ENCODE measurements at regions not wholly inside any gene's neighbourhood (a gene's known extent, or its start where the extent isn't known, plus 50 kb on each side); places are given as distances from the start of the nearest gene placed in this dataset.

- no peaks in the 10 kb centered on the region for H3K4me1 ChIP-seq (ENCODE audit: control insufficient read depth in 1 of 2, insufficient read depth in 2 of 2, low read length in 2 of 2)
- no peak overlapping the region for H2BK12ac ChIP-seq (ENCODE audit: low read length)
- no peak overlapping the region for H4K91ac ChIP-seq (ENCODE audit: low read depth, low read length)
- H2BK5ac ChIP-seq (ENCODE audit: low read depth, low read length, poor library complexity): no peak overlapping the region
- H2BK120ac ChIP-seq (ENCODE audit: insufficient read depth, low read length, poor library complexity): no peak overlapping the region
- H4K12ac ChIP-seq (ENCODE audit: low read depth, low read length): no peak overlapping the region
- H2AFZ ChIP-seq (ENCODE audit: insufficient read depth, low read length, poor library complexity): no peak overlapping the region
- H3K23ac ChIP-seq (ENCODE audit: low read length): no peak overlapping the region
- H3K18ac ChIP-seq (ENCODE audit: low read length): no peak overlapping the region
- H3K9ac ChIP-seq (ENCODE audit: low read length): no peak overlapping the region
- no peak overlapping the region for H3K4me3 ChIP-seq (ENCODE audit: low read depth, low read length)
- no peak overlapping the region for H3K4me2 ChIP-seq (ENCODE audit: low read length)
- no peaks in the 10 kb centered on the region for H3K36me3 ChIP-seq (ENCODE audit: control insufficient read depth in 1 of 2, insufficient read depth in 2 of 2, low read length in 2 of 2)
- H4K8ac ChIP-seq (ENCODE audit: low read depth, low read length): no peak overlapping the region
- WGBS (ENCODE audit: extremely low coverage, insufficient coverage, insufficient read length): no CpG with 5 or more reads among the region's 5 CpGs
- H3K27me3 ChIP-seq (ENCODE audit: insufficient read depth, low read length): no peaks in the 10 kb centered on the region
- H3K79me2 ChIP-seq (ENCODE audit: control insufficient read depth, insufficient read depth, low read length, poor library complexity): no peaks in the 10 kb centered on the region
- H3K79me1 ChIP-seq (ENCODE audit: low read length): no peaks in the 10 kb centered on the region
- H3K27ac ChIP-seq (ENCODE audit: low read depth, low read length): no peak overlapping the region
- H3K14ac ChIP-seq (ENCODE audit: low read length): no peak overlapping the region
- DNase-seq: no peak
- no peak overlapping the region for H3K4ac ChIP-seq (ENCODE audit: low read depth, low read length)
- no peak overlapping the region for H2AK5ac ChIP-seq (ENCODE audit: low read length)
- no peaks in the 10 kb centered on the region for H3K9me3 ChIP-seq (ENCODE audit: insufficient read depth, low read depth, low read length)
Measured at GRCh38 chr3:18126772-18127171, 298.4 kb downstream of the SATB1 start.

DNA sequence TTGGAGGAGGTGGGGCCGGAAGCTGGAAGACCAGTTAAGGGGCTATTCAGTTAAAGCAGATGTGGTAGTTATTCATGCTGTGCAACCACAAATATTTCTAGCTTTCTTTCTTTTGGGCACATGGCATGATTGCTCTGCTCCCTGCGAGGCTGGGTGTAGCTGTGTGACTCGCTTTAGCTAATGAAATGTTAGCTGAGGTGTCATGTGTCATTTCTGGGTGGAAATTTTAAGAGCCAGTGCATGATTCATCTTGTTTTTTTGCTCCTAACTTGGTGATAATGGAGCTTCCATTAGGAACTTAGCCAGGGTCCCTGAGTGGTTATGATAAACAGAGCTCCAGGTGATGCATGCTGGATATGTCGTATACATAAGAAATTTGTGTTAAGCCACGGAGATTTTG is 300.6 kb downstream of the SATB1 start:
- no peaks in the 10 kb centered on the region for H3K79me2 ChIP-seq (ENCODE audit: control insufficient read depth, insufficient read depth, low read length, poor library complexity)
- no peak for DNase-seq
- no peak overlapping the region for H3K9ac ChIP-seq (ENCODE audit: low read length)
- H2BK5ac ChIP-seq (ENCODE audit: low read depth, low read length, poor library complexity): no peak overlapping the region
- H2AFZ ChIP-seq (ENCODE audit: insufficient read depth, low read length, poor library complexity): no peak overlapping the region
- no peak overlapping the region for H2BK120ac ChIP-seq (ENCODE audit: insufficient read depth, low read length, poor library complexity)
- no peaks in the 10 kb centered on the region for H3K9me3 ChIP-seq (ENCODE audit: insufficient read depth, low read depth, low read length)
- H3K18ac ChIP-seq (ENCODE audit: low read length): no peak overlapping the region
- H4K91ac ChIP-seq (ENCODE audit: low read depth, low read length): no peak overlapping the region
- H3K27me3 ChIP-seq (ENCODE audit: insufficient read depth, low read length): no peaks in the 10 kb centered on the region
- H4K12ac ChIP-seq (ENCODE audit: low read depth, low read length): no peak overlapping the region
- no peak overlapping the region for H3K14ac ChIP-seq (ENCODE audit: low read length)
- no peak overlapping the region for H2AK5ac ChIP-seq (ENCODE audit: low read length)
- no peak overlapping the region for H2BK12ac ChIP-seq (ENCODE audit: low read length)
- no peak overlapping the region for H3K4ac ChIP-seq (ENCODE audit: low read depth, low read length)
- H3K4me3 ChIP-seq (ENCODE audit: low read depth, low read length): no peak overlapping the region
- no CpG with 5 or more reads among the region's 5 CpGs for WGBS (ENCODE audit: extremely low coverage, insufficient coverage, insufficient read length)
- peaks cover 0 to 2% of the 10 kb centered on the region in 2 experiments for H3K4me1 ChIP-seq (ENCODE audit: control insufficient read depth in 1 of 2, insufficient read depth in 2 of 2, low read length in 2 of 2)
- H3K27ac ChIP-seq (ENCODE audit: low read depth, low read length): no peak overlapping the region
- H3K4me2 ChIP-seq (ENCODE audit: low read length): no peak overlapping the region
- no peaks in the 10 kb centered on the region for H3K36me3 ChIP-seq (ENCODE audit: control insufficient read depth in 1 of 2, insufficient read depth in 2 of 2, low read length in 2 of 2)
- no peak overlapping the region for H4K8ac ChIP-seq (ENCODE audit: low read depth, low read length)
- H3K79me1 ChIP-seq (ENCODE audit: low read length): no peaks in the 10 kb centered on the region
- H3K23ac ChIP-seq (ENCODE audit: low read length): no peak overlapping the region

GRCh38 chr3:18122264-18122663 is 302.9 kb downstream of the SATB1 start:
- DNase-seq: no peak
- Histone ChIP-seq H3K79me1 (ENCODE audit: low read length) (no peaks in the 10 kb centered on the region), H3K14ac (ENCODE audit: low read length) (no peak overlapping the region), H2BK5ac (ENCODE audit: low read depth, low read length, poor library complexity) (no peak overlapping the region), H2BK120ac (ENCODE audit: insufficient read depth, low read length, poor library complexity) (no peak overlapping the region), H3K4me3 (ENCODE audit: low read depth, low read length) (no peak overlapping the region), H3K9me3 (ENCODE audit: insufficient read depth, low read depth, low read length) (no peaks in the 10 kb centered on the region), H3K9ac (ENCODE audit: low read length) (no peak overlapping the region), H3K4ac (ENCODE audit: low read depth, low read length) (no peak overlapping the region), H3K18ac (ENCODE audit: low read length) (no peak overlapping the region), H2AK5ac (ENCODE audit: low read length) (no peak overlapping the region), H3K23ac (ENCODE audit: low read length) (no peak overlapping the region), H2BK12ac (ENCODE audit: low read length) (no peak overlapping the region), H3K4me1 (ENCODE audit: control insufficient read depth in 1 of 2, insufficient read depth in 2 of 2, low read length in 2 of 2) (peaks cover 0 to 2% of the 10 kb centered on the region in 2 experiments), H4K12ac (ENCODE audit: low read depth, low read length) (no peak overlapping the region), H3K36me3 (ENCODE audit: control insufficient read depth in 1 of 2, insufficient read depth in 2 of 2, low read length in 2 of 2) (no peaks in the 10 kb centered on the region), H3K79me2 (ENCODE audit: control insufficient read depth, insufficient read depth, low read length, poor library complexity) (no peaks in the 10 kb centered on the region), H3K4me2 (ENCODE audit: low read length) (no peak overlapping the region), H3K27me3 (ENCODE audit: insufficient read depth, low read length) (no peaks in the 10 kb centered on the region), H3K27ac (ENCODE audit: low read depth, low read length) (no peak overlapping the region), H2AFZ (ENCODE audit: insufficient read depth, low read length, poor library complexity) (no peak overlapping the region), H4K8ac (ENCODE audit: low read depth, low read length) (no peak overlapping the region), H4K91ac (ENCODE audit: low read depth, low read length) (no peak overlapping the region)
- WGBS (ENCODE audit: extremely low coverage, insufficient coverage, insufficient read length): no CpG with 5 or more reads among the region's 2 CpGs

GRCh38 chr3:18121020-18121419 is 304.1 kb downstream of the SATB1 start:
- H3K18ac ChIP-seq (ENCODE audit: low read length): no peak overlapping the region
- H3K14ac ChIP-seq (ENCODE audit: low read length): no peak overlapping the region
- H4K8ac ChIP-seq (ENCODE audit: low read depth, low read length): no peak overlapping the region
- no peak overlapping the region for H3K23ac ChIP-seq (ENCODE audit: low read length)
- no peak overlapping the region for H3K4me2 ChIP-seq (ENCODE audit: low read length)
- H2BK5ac ChIP-seq (ENCODE audit: low read depth, low read length, poor library complexity): no peak overlapping the region
- no peaks in the 10 kb centered on the region for H3K9me3 ChIP-seq (ENCODE audit: insufficient read depth, low read depth, low read length)
- H3K27ac ChIP-seq (ENCODE audit: low read depth, low read length): no peak overlapping the region
- H3K36me3 ChIP-seq (ENCODE audit: control insufficient read depth in 1 of 2, insufficient read depth in 2 of 2, low read length in 2 of 2): no peaks in the 10 kb centered on the region
- no peaks in the 10 kb centered on the region for H3K79me1 ChIP-seq (ENCODE audit: low read length)
- H2BK120ac ChIP-seq (ENCODE audit: insufficient read depth, low read length, poor library complexity): no peak overlapping the region
- WGBS (ENCODE audit: extremely low coverage, insufficient coverage, insufficient read length): no CpG with 5 or more reads among the region's 2 CpGs
- H3K27me3 ChIP-seq (ENCODE audit: insufficient read depth, low read length): no peaks in the 10 kb centered on the region
- H3K4ac ChIP-seq (ENCODE audit: low read depth, low read length): no peak overlapping the region
- no peak overlapping the region for H3K9ac ChIP-seq (ENCODE audit: low read length)
- H4K12ac ChIP-seq (ENCODE audit: low read depth, low read length): no peak overlapping the region
- H3K79me2 ChIP-seq (ENCODE audit: control insufficient read depth, insufficient read depth, low read length, poor library complexity): no peaks in the 10 kb centered on the region
- no peak overlapping the region for H4K91ac ChIP-seq (ENCODE audit: low read depth, low read length)
- H2AFZ ChIP-seq (ENCODE audit: insufficient read depth, low read length, poor library complexity): no peak overlapping the region
- H3K4me1 ChIP-seq (ENCODE audit: control insufficient read depth in 1 of 2, insufficient read depth in 2 of 2, low read length in 2 of 2): peaks cover 0 to 2% of the 10 kb centered on the region in 2 experiments
- H2BK12ac ChIP-seq (ENCODE audit: low read length): no peak overlapping the region
- no peak overlapping the region for H2AK5ac ChIP-seq (ENCODE audit: low read length)
- no peak overlapping the region for H3K4me3 ChIP-seq (ENCODE audit: low read depth, low read length)
- no peak for DNase-seq
